HFF-Myc (cell line): ENCODE measurements at regions not wholly inside any gene's neighbourhood (a gene's known extent, or its start where the extent isn't known, plus 50 kb on each side); places are given as distances from the start of the nearest gene placed in this dataset.

Experiments used
- DNase-seq: peaks from one replicate; pipeline ENCODE4 v3.0.0-alpha.2; 2011; ENCODE audit warnings: low read depth; ENCODE audit errors: extremely low read depth
- H3K4me3 ChIP-seq: replicated peaks from 2 replicates; pipeline ENCODE4 v1.5.1; 2011; ENCODE audit warnings: low read depth, mild to moderate bottlenecking, control low read depth, low read length
- CTCF ChIP-seq: IDR thresholded peaks from 2 replicates; pipeline ENCODE4 v1.5.1; 2012; ENCODE audit warnings: mild to moderate bottlenecking, low read depth, low read length, control low read depth; ENCODE audit errors: missing control alignments

GRCh38 chr9:120286530-120286929 lies 293.4 kb downstream of the CDK5RAP2 start:
- TF ChIP-seq CTCF, result no peak
- no peak overlapping the region for H3K4me3 ChIP-seq
- DNase-seq, result no peak

DNA sequence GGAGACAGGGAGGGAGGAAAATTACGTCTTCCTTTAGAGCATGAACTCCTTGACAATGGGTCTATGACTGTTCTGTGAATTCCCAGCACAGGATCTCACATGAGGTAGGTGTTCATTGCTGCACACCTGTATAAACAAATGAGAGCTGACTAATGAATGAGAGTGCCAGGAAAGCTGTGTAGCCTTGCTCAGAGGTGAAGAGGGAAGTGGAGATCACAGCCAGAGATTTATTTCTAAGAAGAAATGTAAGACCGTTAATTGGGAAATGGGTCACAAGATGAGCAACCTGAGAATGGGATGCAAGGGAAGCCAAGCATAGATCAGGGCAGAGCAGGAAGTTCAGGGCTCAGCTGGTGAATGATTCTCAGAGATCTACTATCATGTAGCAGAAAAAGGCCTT lies 295.1 kb downstream of the CDK5RAP2 start:
- no peak for DNase-seq
- no peak overlapping the region for H3K4me3 ChIP-seq
- TF ChIP-seq CTCF, result no peak

DNA sequence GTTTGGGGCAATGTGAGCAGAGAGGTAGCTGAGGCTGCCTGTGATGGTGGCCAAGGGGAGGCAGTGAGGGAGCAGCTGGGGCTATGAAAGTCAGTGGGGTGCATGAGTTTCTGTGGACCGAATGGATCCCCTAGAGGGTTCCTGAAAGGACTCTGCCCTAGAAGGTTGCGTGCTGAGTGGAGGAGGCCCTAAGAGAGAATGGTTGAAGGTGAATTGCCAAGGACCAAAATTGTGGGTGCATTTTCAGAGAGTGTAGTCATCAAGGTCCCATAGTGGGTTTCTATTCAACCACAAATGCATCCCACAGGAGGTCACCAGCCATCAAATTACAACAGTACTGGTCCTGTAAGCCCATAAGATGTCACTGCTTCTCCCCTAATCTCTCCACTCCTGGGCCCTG lies 298.3 kb downstream of the CDK5RAP2 start:
- no peak for TF ChIP-seq CTCF
- no peak for DNase-seq
- no peak overlapping the region for H3K4me3 ChIP-seq

- H3K4me3 ChIP-seq, result no peak overlapping the region
- no peak for TF ChIP-seq CTCF
- DNase-seq, result no peak
These were observed 312.0 kb downstream of the CDK5RAP2 start for GRCh38 chr9:120267929-120268328.

- no peak for TF ChIP-seq CTCF
- DNase-seq, result no peak
- H3K4me3 ChIP-seq, result no peak overlapping the region
These were observed 314.2 kb downstream of the CDK5RAP2 start for GRCh38 chr9:120265791-120266190.

DNA sequence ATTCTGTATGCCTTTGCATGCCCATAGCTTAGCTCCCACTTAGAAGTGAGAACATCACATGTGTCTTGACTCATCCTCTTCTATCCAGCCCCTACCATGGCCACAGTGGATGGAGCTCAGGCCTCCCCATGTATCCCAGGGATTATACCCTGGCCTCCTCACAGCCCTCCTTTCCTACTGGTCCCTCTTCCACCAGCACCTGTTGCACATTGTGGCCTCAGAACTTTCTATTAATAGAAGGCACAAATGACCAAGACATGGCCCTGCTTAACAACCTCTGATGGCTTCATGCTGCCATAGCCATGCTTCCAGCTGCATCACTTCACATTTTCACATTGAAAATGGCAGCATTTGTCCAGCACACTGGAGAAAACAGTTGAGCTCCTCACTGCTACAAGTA lies 315.4 kb downstream of the CDK5RAP2 start:
- no peak for DNase-seq
- H3K4me3 ChIP-seq, result no peak overlapping the region
- TF ChIP-seq CTCF, result no peak

DNA sequence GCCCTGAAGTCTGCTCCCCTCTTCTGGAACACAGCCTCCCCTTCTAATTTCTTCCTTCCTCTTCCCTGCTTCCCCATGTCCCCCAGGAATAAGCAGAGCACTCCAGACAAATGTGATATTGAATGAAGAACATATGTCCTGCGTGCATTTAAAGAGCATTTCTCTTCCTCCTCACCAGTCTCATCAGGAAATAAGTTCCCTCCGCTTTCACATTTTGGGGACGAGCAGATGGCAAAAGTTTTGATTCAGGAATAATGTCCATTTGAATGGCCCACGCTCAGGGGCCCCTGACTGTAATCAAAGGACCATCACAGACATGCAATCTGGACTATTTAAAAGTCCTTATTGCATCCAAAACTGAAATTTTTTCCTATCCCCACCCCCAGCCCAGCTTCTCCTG lies 316.1 kb downstream of the CDK5RAP2 start:
- H3K4me3 ChIP-seq, result no peak overlapping the region
- TF ChIP-seq CTCF, result no peak
- no peak for DNase-seq
